ENCODE measurements at regions not wholly inside any gene's neighbourhood (a gene's known extent, or its start where the extent isn't known, plus 50 kb on each side); places are given as distances from the start of the nearest gene placed in this dataset.
"Not testable (repeated sequence)": the region's sequence is repeated elsewhere in the genome, so short reads cannot be mapped to it uniquely, and the experiment has no call there.

DNA sequence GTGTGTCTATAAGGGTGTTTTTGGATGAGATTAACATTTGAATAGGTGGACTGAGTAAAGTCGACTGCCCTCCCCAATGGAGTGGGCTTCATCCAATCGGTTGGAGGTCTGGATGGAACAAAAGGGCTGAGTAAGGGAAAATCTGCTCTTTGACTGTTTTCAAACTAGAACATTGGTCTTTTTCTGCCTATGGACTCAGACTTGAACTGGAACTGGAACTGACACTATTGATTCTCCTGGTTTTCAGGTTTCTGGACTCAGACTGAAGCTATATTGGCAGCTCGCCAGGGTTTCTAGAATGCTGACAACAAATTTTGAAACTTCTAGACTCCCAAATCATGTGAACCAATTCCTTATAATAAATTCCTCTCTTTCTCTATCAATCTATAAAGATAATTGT, 498.9 kb upstream of the EPHA7 start:
- DNase-seq (ENCODE audit: low spot score in 2 of 2) (no peak), ATAC-seq (no peak)
- peaks cover 9% of the 10 kb centered on the region for H3K9me3 Mint-ChIP-seq
- H3K4me3 Mint-ChIP-seq: no peak overlapping the region
- H3K27ac Mint-ChIP-seq: no peak overlapping the region
- H3K36me3 Mint-ChIP-seq: no peaks in the 10 kb centered on the region
- H3K4me1 Mint-ChIP-seq: no peaks in the 10 kb centered on the region

DNA sequence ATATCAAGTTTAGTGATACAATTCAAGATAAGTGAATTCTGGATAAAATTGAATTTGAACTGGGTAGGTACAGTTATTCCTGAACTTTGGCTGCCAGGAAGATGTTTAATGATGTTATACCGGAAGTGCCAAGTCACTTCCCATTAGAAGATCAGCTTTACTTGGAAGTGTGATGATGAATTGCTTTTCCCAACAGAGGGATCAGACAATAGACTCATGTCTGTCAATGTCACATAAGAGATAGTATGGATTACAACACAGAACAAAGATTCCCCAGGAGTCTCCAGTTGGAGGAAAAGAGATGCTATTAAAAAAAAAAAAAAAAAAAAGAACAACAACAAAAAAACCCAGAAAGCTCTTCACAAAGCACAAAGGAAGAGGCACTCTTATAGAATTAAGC, 497.9 kb upstream of the EPHA7 start:
- H3K9me3 Mint-ChIP-seq: peaks cover 15% of the 10 kb centered on the region
- no peak overlapping the region for H3K4me3 Mint-ChIP-seq

DNA sequence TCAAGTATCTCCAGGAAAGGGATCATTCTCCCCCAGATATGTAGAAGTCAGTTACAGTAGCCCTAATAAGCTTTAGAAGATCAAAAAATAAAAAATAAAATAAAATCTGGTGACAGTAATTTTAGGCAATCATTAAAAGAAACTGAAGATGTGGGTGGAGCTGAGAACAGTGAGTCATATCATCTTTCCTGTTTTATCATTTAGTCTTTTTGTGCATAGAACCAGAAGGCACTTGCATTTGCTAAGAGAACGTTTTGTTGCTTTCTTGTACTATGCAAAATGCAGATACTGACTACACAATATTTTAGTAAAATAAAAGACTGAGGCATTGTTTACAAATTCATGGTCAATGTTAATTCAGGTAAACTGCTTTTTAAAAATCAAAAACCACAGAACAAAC, 497.4 kb upstream of the EPHA7 start:
- no peak for ATAC-seq
- Mint-ChIP-seq H3K27ac (no peak overlapping the region), H3K9me3 (peaks cover 18% of the 10 kb centered on the region), H3K36me3 (no peaks in the 10 kb centered on the region), H3K4me3 (no peak overlapping the region), H3K4me1 (no peaks in the 10 kb centered on the region)
- DNase-seq (ENCODE audit: low spot score in 2 of 2): no peak

More for the DNA sequence above, 497.9 kb upstream of the EPHA7 start:
- no peaks in the 10 kb centered on the region for H3K4me1 Mint-ChIP-seq
- no peaks in the 10 kb centered on the region for H3K36me3 Mint-ChIP-seq
- DNase-seq (ENCODE audit: low spot score in 2 of 2) (no peak), ATAC-seq (no peak)
- H3K27ac Mint-ChIP-seq: no peak overlapping the region

DNA sequence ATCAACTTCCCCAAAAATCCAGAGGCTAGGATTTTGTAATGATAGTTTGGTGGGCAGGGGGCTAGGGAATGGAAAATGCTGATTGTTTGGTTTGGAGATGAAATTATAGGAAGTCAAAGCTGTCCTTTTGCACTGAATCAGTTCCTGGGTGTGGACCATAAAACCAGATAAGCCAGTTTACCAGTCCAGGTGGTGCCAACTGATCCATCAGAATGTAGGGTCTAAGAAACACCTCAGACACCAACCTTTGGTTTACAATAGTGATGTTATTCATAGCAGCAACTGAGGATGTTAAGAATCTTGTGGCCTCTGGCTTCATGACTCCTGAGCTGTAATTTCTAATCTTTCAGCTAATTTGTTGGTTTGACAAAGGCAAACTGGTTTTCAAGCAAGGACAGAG, 496.6 kb upstream of the EPHA7 start:
- Mint-ChIP-seq H3K27ac (no peak overlapping the region), H3K36me3 (no peaks in the 10 kb centered on the region), H3K9me3 (peaks cover 18% of the 10 kb centered on the region), H3K4me1 (no peaks in the 10 kb centered on the region), H3K4me3 (no peak overlapping the region)
- ATAC-seq (no peak), DNase-seq (ENCODE audit: low spot score in 2 of 2) (no peak)

DNA sequence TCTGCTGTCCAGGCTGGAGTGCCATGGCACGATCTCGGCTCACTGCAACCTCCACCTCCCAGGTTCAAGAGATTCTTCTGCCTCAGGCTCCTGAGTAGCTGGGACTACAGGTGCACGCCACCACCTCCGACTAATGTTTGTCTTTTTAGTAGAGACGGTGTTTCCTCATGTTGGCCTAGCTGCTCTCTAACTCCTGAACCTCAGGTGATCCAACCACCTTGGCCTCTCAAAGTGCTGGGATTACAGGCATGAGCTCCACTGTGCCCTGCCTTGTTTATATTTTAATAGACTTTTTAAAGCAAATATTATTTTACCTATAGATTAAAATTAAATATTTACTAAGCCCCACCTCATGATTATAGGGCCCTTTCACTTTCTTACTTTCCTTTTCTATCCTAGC, 483.2 kb upstream of the EPHA7 start:
- Mint-ChIP-seq H3K9me3 (peaks cover 9% of the 10 kb centered on the region), H3K4me1 (no peaks in the 10 kb centered on the region), H3K36me3 (no peaks in the 10 kb centered on the region), H3K4me3 (no peak overlapping the region), H3K27ac (no peak overlapping the region)
- ATAC-seq (no peak), DNase-seq (ENCODE audit: low spot score in 2 of 2) (no peak)

DNA sequence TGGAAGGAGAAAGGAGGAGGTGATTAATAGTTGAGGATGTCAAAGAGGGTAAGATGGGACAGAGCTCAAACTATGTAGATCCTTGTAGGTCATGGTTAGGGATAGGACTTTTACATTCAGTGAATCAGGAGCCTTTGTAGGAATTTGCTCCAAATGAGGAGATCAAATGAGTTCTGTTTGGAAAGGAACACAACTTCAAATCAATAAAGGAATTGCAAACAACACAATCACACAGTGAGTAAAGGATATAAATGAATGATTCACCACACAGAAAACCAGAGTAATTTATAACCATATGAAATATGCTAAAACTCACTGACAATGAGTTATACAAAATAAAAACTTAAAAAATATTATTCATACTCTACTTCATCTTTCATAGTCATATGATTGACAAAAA, 480.8 kb upstream of the EPHA7 start:
- Mint-ChIP-seq H3K36me3 (no peaks in the 10 kb centered on the region), H3K4me1 (no peaks in the 10 kb centered on the region), H3K9me3 (peaks cover 13% of the 10 kb centered on the region), H3K27ac (no peak overlapping the region), H3K4me3 (no peak overlapping the region)
- DNase-seq (ENCODE audit: low spot score in 2 of 2) (no peak), ATAC-seq (no peak)

DNA sequence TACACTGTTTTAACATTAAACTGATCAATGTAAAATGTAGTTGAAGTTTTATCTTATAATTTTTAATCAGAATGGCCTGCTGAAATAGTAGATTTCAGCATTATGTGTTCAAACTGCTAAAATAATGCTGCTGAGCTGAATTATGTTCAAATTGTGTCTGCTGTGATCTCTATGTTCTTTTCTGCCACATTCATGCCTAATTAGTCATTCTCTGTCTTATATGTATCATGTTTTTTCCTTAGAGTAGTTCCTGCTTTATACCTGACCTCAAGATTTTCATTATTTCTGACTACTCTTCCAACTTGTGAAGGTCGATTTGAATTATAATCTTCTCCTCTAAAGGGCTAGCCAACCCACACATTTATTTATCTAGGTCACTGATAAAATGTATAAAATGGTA, 476.7 kb upstream of the EPHA7 start:
- no peak overlapping the region for H3K27ac Mint-ChIP-seq
- H3K4me1 Mint-ChIP-seq: no peaks in the 10 kb centered on the region
- ATAC-seq: no peak
- no peak overlapping the region for H3K4me3 Mint-ChIP-seq
- H3K36me3 Mint-ChIP-seq: no peaks in the 10 kb centered on the region
- DNase-seq (ENCODE audit: low spot score in 2 of 2): no peak
- peaks cover 20% of the 10 kb centered on the region for H3K9me3 Mint-ChIP-seq

DNA sequence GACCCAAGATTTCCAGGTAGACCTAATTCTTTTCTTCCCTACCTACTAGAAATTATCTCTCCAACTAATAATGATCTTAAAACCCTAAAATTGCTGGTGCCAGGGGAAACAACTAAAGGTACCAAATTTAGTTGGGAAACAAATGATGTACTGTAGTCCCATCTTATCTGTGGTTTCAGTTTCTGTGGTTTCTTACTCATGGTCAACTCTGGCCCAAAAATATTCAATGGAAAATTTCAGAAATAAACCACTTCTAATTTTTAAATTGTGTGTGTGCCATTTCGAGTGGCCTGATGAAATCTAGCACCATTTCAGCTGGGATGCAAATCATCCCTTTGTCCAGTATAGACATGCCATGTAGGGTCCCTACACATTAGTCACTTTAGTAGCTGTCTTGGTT, 475.2 kb upstream of the EPHA7 start:
- H3K4me3 Mint-ChIP-seq: no peak overlapping the region
- DNase-seq (ENCODE audit: low spot score in 2 of 2) (no peak), ATAC-seq (no peak)
- H3K9me3 Mint-ChIP-seq: peaks cover 15% of the 10 kb centered on the region
- no peaks in the 10 kb centered on the region for H3K4me1 Mint-ChIP-seq
- no peaks in the 10 kb centered on the region for H3K36me3 Mint-ChIP-seq
- H3K27ac Mint-ChIP-seq: no peak overlapping the region

DNA sequence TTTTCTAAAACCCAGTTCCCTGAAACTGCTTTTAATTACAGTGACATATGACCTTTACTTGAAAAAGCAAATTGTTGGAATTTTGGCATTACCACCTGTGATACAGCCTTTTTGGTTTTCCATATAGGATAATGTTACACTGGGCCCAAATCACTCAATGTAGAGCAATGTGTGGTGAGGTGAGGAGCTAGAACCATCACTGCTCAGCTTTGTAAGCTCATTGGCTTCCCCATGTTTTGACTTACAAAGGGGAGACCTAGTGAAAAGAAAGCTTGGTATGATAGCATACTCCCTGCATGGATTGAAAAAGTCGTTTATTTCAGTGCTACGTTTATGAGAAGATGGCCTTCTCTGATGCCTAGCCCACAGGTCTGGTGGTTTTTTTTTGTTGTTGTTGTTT, 470.4 kb upstream of the EPHA7 start:
- no peak for ATAC-seq
- H3K36me3 Mint-ChIP-seq: no peaks in the 10 kb centered on the region
- H3K27ac Mint-ChIP-seq: no peak overlapping the region
- no peak overlapping the region for H3K4me3 Mint-ChIP-seq
- no peaks in the 10 kb centered on the region for H3K4me1 Mint-ChIP-seq
- peaks cover 9% of the 10 kb centered on the region for H3K9me3 Mint-ChIP-seq
- no peak for DNase-seq (ENCODE audit: low spot score in 2 of 2)

DNA sequence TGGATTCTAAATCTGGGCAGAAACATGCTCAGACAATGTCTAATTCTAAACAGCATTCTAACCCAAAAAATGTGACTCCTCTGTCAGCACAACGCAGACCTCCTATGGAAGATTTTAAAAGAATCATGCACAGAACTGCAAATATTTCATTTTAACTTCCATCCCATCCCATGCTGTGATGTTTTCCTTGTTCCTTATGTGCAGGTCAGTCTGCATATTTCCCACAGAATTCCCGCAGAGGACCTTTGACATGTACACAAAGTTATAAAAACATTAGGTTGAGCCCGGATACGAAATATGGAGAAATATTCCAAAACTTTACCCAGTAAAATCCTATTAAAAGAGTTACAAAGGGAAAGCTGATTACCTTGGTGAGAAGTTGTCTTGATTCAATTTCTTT, 467.1 kb upstream of the EPHA7 start:
- no peak for ATAC-seq
- Mint-ChIP-seq H3K36me3 (no peaks in the 10 kb centered on the region), H3K4me3 (no peak overlapping the region), H3K9me3 (peaks cover 4% of the 10 kb centered on the region), H3K4me1 (no peaks in the 10 kb centered on the region), H3K27ac (no peak overlapping the region)
- DNase-seq (ENCODE audit: low spot score in 2 of 2): no peak

DNA sequence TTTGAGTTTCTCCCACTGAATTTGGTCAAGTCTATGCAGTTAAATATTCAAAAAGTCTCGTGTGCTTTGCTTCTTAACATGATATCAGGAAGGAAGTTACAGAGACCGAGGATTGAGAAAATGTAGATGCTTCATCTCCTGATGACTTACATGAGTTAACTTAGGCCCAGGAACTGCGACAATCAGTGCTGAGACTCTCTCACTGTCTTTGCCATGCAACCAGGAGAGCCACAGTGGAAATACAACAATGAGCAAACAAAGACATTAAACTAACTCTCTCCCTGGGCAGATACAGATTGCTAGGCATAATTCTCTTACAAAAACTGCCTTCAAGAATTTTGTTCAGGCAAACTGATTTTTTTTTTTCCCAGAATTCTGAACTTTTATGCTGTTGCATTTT, 440.6 kb upstream of the EPHA7 start:
- no peak overlapping the region for H3K27ac Mint-ChIP-seq
- H3K9me3 Mint-ChIP-seq: peaks cover 22% of the 10 kb centered on the region
- ATAC-seq (no peak), DNase-seq (ENCODE audit: low spot score in 2 of 2) (no peak)
- H3K4me1 Mint-ChIP-seq: no peaks in the 10 kb centered on the region
- H3K4me3 Mint-ChIP-seq: no peak overlapping the region
- H3K36me3 Mint-ChIP-seq: no peaks in the 10 kb centered on the region

DNA sequence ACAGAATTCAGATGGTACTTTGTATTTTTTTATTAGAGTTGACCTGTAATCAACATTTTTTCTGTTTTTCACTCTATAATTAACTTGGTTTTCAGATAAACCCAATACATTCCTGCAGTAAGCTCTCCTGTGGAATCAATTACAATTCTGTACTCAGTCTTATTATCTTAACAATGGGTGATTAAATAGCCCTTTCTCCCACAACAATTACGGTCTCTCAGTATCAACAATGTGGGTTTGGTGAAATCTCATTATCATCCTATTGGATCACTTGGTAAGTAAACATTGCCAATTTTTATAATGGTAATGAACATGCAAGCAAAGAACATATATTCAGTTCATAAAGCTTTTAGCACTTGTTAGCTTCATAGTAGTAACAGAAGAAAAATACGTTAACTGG, 438.9 kb upstream of the EPHA7 start:
- no peaks in the 10 kb centered on the region for H3K4me1 Mint-ChIP-seq
- H3K27ac Mint-ChIP-seq: no peak overlapping the region
- no peak for ATAC-seq
- H3K36me3 Mint-ChIP-seq: no peaks in the 10 kb centered on the region
- H3K9me3 Mint-ChIP-seq: peaks cover 18% of the 10 kb centered on the region
- no peak overlapping the region for H3K4me3 Mint-ChIP-seq
- DNase-seq (ENCODE audit: low spot score in 2 of 2): no peak

DNA sequence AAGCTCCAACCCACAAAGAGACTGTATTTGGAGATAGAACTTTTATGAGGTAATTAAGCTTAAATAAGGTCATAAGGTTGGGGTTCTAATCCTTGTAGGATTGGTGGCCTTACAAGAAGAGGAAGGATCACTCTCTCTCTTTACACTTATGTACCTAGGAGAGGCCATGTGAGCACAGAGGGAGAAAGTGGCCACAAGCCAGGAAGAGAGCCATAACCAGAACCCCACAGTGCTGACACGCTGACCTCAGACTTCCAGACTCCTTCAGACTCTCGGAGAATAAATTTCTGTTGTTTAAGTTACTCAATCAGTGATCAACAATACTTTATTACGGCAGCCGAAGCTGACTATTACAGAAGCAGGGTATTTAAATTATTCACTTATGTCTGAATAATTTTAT, 430.5 kb upstream of the EPHA7 start:
- H3K4me1 Mint-ChIP-seq: no peaks in the 10 kb centered on the region

DNA sequence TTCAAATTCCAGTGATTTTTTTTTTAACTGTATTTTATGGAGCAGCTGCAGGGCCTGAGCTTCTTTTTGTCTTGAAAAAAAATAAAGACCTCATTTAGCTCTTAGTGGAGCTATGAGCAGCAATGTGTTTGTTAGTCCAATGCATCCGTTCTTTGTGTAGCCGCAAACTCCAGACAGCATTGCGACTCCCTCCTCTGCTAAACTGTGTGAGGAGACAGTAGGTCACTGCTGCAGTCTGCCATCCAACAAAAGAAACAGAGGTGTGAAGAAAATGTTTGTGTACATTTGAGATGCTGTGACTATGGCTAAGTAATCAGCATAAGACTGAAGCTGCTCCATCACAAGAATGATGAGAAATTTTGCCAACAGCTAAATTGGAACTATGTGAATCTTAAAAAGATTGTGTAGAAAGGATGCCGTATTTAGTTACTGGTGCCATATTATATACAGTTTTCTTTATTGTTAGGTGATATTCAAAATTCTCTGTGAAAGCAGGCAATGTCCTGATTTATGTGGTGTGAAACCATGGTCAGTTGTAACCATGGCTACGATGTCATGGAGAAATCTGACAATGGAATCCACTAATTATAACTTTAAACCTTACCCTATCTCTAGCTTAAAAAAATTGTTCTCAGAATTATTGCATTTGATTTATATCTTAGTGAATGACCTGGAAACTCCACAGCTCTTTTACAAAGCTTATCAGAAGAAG, 428.8 kb upstream of the EPHA7 start:
- Mint-ChIP-seq H3K36me3 (no peaks in the 10 kb centered on the region), H3K27ac (no peak overlapping the region), H3K4me1 (no peaks in the 10 kb centered on the region), H3K9me3 (peaks cover 7% of the 10 kb centered on the region), H3K4me3 (no peak overlapping the region)
- ATAC-seq (no peak), DNase-seq (ENCODE audit: low spot score in 2 of 2) (no peak)

More for the DNA sequence above, 430.5 kb upstream of the EPHA7 start:
- ATAC-seq: no peak
- no peaks in the 10 kb centered on the region for H3K36me3 Mint-ChIP-seq
- no peak overlapping the region for H3K27ac Mint-ChIP-seq
- DNase-seq (ENCODE audit: low spot score in 2 of 2): no peak
- peaks cover 9% of the 10 kb centered on the region for H3K9me3 Mint-ChIP-seq
- H3K4me3 Mint-ChIP-seq: no peak overlapping the region

DNA sequence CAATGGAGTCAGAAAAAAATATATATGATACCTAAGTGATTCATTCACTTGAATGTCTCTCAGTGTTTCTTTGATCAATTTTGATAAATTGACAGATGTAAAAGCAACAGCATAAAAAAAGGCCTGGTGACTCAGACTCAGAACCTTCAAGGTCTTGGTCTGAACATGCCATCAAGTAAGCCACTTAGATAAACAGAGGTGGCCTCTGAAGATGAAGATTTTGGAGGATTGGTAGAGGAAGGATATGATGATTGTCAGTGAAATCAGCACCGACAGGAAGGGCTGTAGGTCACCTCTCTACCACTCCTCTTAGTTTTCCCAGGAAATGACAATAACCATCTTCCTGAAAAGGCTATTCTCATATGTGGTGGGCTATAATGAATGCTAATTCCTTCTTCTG, 422.8 kb upstream of the EPHA7 start:
- no peak overlapping the region for H3K4me3 Mint-ChIP-seq

DNA sequence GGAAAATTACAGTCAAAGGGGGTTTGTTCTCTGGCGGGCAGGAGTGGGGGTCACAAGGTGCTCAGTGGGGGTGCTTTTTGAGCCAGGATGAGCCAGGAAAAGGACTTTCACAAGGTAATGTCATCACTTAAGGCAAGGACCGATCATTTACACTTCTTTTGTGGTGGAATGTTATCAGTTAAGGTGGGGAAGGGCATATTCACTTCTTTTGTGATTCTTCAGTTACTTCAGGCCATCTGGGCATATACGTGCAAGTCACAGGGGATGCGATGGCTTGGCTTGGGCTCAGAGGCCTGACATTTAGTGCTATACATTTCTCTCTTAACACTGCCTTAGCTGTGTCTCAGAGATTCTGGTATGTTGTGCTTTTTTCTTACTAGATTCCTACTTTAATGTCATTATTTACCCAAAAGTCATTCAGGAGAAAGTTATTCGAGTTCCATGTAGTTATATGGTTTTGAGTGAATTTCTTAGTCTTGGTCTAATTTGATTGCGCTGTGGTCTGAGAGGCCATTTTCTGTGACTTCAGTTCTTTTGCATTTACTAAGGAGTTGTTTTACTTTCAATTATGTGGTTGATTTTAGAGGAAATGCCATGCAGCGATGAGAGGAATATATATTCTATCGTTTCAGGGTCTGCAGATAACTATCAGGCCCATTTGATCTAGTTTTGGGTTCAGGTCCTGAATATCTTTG, 416.2 kb upstream of the EPHA7 start:
- not testable (repeated sequence) for ATAC-seq; H3K27ac Mint-ChIP-seq; H3K36me3 Mint-ChIP-seq; DNase-seq (ENCODE audit: low spot score in 2 of 2); H3K4me1 Mint-ChIP-seq; H3K4me3 Mint-ChIP-seq
- H3K9me3 Mint-ChIP-seq: peaks cover 27% of the 10 kb centered on the region

More for the DNA sequence above, 422.8 kb upstream of the EPHA7 start:
- Mint-ChIP-seq H3K4me1 (no peaks in the 10 kb centered on the region), H3K27ac (no peak overlapping the region), H3K36me3 (no peaks in the 10 kb centered on the region), H3K9me3 (peaks cover 3% of the 10 kb centered on the region)
- ATAC-seq (no peak), DNase-seq (ENCODE audit: low spot score in 2 of 2) (no peak)

Data from stimulated activated effector memory CD8-positive, alpha-beta T cell treated with anti-CD3 and anti-CD28 coated beads, Interleukin-12 subunit alpha, Interleukin-12 subunit beta, amount 100 ng/mL, for 72 hours (primary cell).